H1 (cell line): ENCODE measurements at regions not wholly inside any gene's neighbourhood (a gene's known extent, or its start where the extent isn't known, plus 50 kb on each side); places are given as distances from the start of the nearest gene placed in this dataset.

ENCODE experiments used
- CREB1 ChIP-seq: IDR thresholded peaks from 2 replicates; pipeline ENCODE4 v1.6.1; 2012; ENCODE audit warnings: inconsistent platforms
- CTCF ChIP-seq, 3 experiments: IDR thresholded peaks; 1 replicate in 2 of 3; 2 replicates in 1 of 3; pipeline versions ENCODE4 v1.5.1 to v1.6.1; 2011; ENCODE audit warnings: low read length in 3 of 3, mild to moderate bottlenecking in 3 of 3, inconsistent platforms in 2 of 3, low read depth in 1 of 3, moderate library complexity in 1 of 3; ENCODE audit not compliant: insufficient read depth in 1 of 3; ENCODE audit errors: control extremely low read depth in 1 of 3

GRCh38 chr1:215416497-215416896 lies 150.6 kb upstream of the KCTD3 start:
- TF ChIP-seq CTCF (IDR thresholded peaks at IDR 0.05; ENCODE audit: control extremely low read depth in 1 of 3, insufficient read depth in 1 of 3, low read depth in 1 of 3, low read length in 3 of 3) (no peak), CREB1 (no peak)
